ENCODE measurements at regions not wholly inside any gene's neighbourhood (a gene's known extent, or its start where the extent isn't known, plus 50 kb on each side); places are given as distances from the start of the nearest gene placed in this dataset.

- DNase-seq (ENCODE audit: low read depth in 2 of 2): no peak
Observed at GRCh38 chr3:28816017-28816416, 464.9 kb upstream of the RBMS3 start.

- DNase-seq (ENCODE audit: low read depth in 2 of 2): no peak
Observed at GRCh38 chr3:28824316-28824715, 456.6 kb upstream of the RBMS3 start.

GRCh38 chr3:28826840-28827239 is 454.0 kb upstream of the RBMS3 start:
- no peak for DNase-seq (ENCODE audit: low read depth in 2 of 2)

GRCh38 chr3:28835249-28835648 is 445.6 kb upstream of the RBMS3 start:
- no peak for DNase-seq (ENCODE audit: low read depth in 2 of 2)

GRCh38 chr3:28835751-28836150 is 445.1 kb upstream of the RBMS3 start:
- no peak for DNase-seq (ENCODE audit: low read depth in 2 of 2)

GRCh38 chr3:28836199-28836598 is 444.7 kb upstream of the RBMS3 start:
- DNase-seq (ENCODE audit: low read depth in 2 of 2): no peak

- peak in 1 of 2 donors; percentile 36 for DNase-seq (ENCODE audit: low read depth in 2 of 2)
Observed at GRCh38 chr3:28840976-28841376, 439.9 kb upstream of the RBMS3 start.

GRCh38 chr3:28841441-28841840 is 439.4 kb upstream of the RBMS3 start:
- DNase-seq (ENCODE audit: low read depth in 2 of 2): no peak

- DNase-seq (ENCODE audit: low read depth in 2 of 2): no peak
Observed at GRCh38 chr3:28844298-28845005, 436.4 kb upstream of the RBMS3 start.

GRCh38 chr3:28845006-28845324 is 435.9 kb upstream of the RBMS3 start:
- DNase-seq (ENCODE audit: low read depth in 2 of 2): no peak

- no peak for DNase-seq (ENCODE audit: low read depth in 2 of 2)
Observed at GRCh38 chr3:28846971-28847478, 433.8 kb upstream of the RBMS3 start.

GRCh38 chr3:28847736-28848135 is 433.1 kb upstream of the RBMS3 start:
- DNase-seq (ENCODE audit: low read depth in 2 of 2): no peak

- DNase-seq (ENCODE audit: low read depth in 2 of 2): no peak
Observed at GRCh38 chr3:28850186-28850585, 430.7 kb upstream of the RBMS3 start.

- no peak for DNase-seq (ENCODE audit: low read depth in 2 of 2)
Observed at GRCh38 chr3:28853830-28854229, 427.0 kb upstream of the RBMS3 start.

GRCh38 chr3:28856796-28857195 is 424.1 kb upstream of the RBMS3 start:
- no peak for DNase-seq (ENCODE audit: low read depth in 2 of 2)

- no peak for DNase-seq (ENCODE audit: low read depth in 2 of 2)
Observed at GRCh38 chr3:28859897-28860296, 421.0 kb upstream of the RBMS3 start.

- DNase-seq (ENCODE audit: low read depth in 2 of 2): no peak
Observed at GRCh38 chr3:28860307-28860706, 420.6 kb upstream of the RBMS3 start.

- DNase-seq (ENCODE audit: low read depth in 2 of 2): no peak
Observed at GRCh38 chr3:28863186-28863585, 417.7 kb upstream of the RBMS3 start.

GRCh38 chr3:28867836-28868235 is 413.0 kb upstream of the RBMS3 start:
- no peak for DNase-seq (ENCODE audit: low read depth in 2 of 2)

GRCh38 chr3:28868897-28869296 is 412.0 kb upstream of the RBMS3 start:
- DNase-seq (ENCODE audit: low read depth in 2 of 2): no peak

GRCh38 chr3:28877912-28878311 is 403.0 kb upstream of the RBMS3 start:
- DNase-seq (ENCODE audit: low read depth in 2 of 2): no peak

- DNase-seq (ENCODE audit: low read depth in 2 of 2): no peak
Observed at GRCh38 chr3:28890373-28890772, 390.5 kb upstream of the RBMS3 start.

- no peak for DNase-seq (ENCODE audit: low read depth in 2 of 2)
Observed at GRCh38 chr3:28891485-28891884, 389.4 kb upstream of the RBMS3 start.

GRCh38 chr3:28900301-28900700 is 380.6 kb upstream of the RBMS3 start:
- no peak for DNase-seq (ENCODE audit: low read depth in 2 of 2)

All from stimulated activated CD8-positive, alpha-beta memory T cell treated with anti-CD3 and anti-CD28 coated beads, Interleukin-2, amount 100 ng/mL, for 48 hours (primary cell).